A673 (cell line): ENCODE measurements at regions not wholly inside any gene's neighbourhood (a gene's known extent, or its start where the extent isn't known, plus 50 kb on each side); places are given as distances from the start of the nearest gene placed in this dataset.

Source experiments
- CTCF ChIP-seq: fragments of 300-800, 200-600 bp; sonication (generic); conservative IDR thresholded peaks from 2 replicates; pipeline ENCODE4 v1.5.1; 2017; ENCODE audit warnings: low read depth, mild to moderate bottlenecking, antibody characterized with exemption, low read length, moderate library complexity, mixed read lengths
- EZH2 ChIP-seq: fragments of 200-600 bp; sonication (generic); IDR thresholded peaks from 2 replicates; pipeline ENCODE4 v1.6.1; 2017; ENCODE audit warnings: borderline replicate concordance, low read depth, mild to moderate bottlenecking, mixed read lengths, antibody characterized with exemption, low read length; ENCODE audit not compliant: poor library complexity, severe bottlenecking

GRCh38 chr1:112247036-112247597, 148.9 kb upstream of the CTTNBP2NL start:
- TF ChIP-seq CTCF: no peak
- no peak for TF ChIP-seq EZH2
